ENCODE measurements at regions not wholly inside any gene's neighbourhood (a gene's known extent, or its start where the extent isn't known, plus 50 kb on each side); places are given as distances from the start of the nearest gene placed in this dataset.

GRCh38 chr13:106233134-106233735, 302.2 kb downstream of the EFNB2 start:
- DNase-seq, result no peak

DNA sequence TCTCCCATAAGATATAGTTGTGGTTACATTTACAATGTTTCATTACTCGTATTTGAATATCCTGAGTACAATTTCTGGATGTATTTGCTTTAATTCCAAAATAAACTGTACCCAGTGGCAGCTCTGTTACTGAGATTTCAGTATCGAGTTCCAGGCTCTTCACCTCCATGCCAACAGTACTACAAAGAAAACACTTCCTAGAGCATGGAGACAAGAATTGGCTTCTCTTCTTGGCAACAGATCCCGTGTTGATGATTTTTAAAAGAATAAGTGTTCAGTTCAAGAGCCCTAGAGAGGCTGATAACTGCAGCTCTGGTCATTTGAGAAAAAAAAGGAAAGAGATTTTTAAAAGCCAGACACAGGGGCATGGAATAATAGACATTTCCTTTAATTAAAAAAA, 302.8 kb downstream of the EFNB2 start:
- peak in 2 of 3 experiments; percentile 38 to 62 for DNase-seq

GRCh38 chr13:106230450-106230849, 305.0 kb downstream of the EFNB2 start:
- no peak for DNase-seq

DNA sequence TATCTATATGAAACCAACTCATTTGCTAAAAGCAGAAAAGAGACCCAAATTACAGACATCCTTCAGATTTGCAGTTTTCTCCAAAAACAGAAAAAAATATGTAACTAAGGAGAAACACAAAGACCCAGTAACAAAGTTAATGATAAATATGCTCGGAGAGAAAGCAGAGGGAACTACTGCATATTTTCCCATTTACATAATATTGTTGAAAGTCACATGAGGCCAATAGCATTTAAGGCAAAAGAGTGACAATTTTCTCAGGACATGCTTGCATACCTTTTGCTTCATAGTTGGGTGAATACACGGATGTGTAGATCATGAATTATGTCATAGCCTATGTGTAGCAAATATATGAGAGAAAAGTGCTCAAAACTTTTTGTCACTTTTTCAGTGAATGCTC, 310.3 kb downstream of the EFNB2 start:
- DNase-seq, result no peak

- DNase-seq, result no peak
Observed at GRCh38 chr13:106220211-106220610, 315.3 kb downstream of the EFNB2 start.

- DNase-seq, result no peak
Observed at GRCh38 chr13:106213028-106213757, 322.3 kb downstream of the EFNB2 start.

DNA sequence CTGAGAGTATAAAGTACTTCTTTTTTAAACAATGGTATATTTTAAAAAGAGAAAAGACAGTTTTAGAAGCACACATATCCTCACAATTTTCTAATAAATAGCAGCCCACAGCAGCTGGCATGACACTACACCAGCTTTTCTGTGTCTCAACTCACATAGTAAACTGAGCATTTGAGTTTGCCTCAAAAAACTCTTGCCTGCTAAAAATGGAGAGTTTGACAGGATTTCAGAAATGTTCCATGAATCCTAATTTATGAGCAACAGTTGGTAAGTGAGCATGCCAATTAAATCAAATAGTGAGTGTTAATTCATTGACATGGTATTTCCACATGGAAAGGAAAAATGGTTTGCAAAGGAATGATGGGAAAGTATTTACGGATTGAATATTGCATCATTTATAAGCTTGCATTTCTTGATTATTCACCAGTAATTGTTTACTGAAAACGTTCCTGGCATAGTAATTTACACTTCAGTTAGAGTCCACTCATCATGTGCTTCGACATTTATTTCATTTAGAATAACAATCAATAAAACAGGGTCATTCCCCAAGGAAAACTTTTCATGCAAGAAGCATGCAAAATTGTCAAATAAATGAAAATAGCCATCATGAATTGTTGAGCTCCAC, 323.0 kb downstream of the EFNB2 start:
- DNase-seq, result no peak

DNA sequence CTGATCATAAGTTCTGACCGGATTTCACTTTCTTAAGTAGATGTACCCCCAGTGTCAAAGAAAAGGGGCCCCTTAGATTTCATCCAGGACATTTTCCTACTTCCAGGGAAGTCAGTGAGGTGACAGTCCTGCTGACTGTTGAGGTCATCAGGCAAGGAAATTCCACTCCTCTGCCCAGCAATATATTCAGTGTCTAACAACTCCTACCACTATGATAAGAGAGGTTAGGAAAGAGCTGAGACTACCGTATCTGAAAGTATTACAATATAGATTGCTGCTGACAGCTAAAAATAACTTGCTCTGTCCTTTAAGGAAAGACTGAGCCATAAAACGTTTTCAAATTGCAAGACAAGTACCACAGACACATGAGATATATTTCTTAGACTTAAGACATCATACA, 325.1 kb downstream of the EFNB2 start:
- no peak for DNase-seq

GRCh38 chr13:106205871-106206270, 329.6 kb downstream of the EFNB2 start:
- no peak for DNase-seq

- DNase-seq, result no peak
Observed at GRCh38 chr13:106197496-106197895, 338.0 kb downstream of the EFNB2 start.

DNA sequence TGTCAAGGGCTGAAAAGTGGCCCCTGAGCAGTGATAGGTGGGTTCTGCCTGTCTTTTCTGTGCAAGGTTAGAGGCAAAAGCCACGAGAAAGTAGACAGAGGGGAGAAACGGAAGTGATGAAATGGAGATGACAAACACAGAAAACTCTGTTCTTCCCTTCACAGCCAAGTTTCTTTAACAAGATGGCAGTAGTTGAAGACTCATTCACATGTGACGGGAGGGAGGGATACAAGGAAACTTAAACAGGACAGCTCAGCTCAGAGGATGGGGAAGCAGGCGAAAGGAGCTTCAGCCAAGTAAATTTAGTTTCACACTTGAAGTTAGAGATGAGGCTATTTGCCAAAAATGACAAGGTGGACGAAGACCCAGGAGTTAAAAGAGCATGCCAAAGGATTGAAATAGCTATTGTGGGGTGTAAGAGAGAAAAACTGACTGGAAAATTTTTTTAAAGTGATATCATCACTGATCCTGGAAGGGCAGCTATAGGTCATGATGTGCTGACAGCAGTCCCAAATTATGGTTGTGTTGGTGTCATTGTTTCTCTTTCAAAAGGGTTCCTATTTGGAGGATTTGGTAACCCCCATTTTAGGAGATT, 347.9 kb downstream of the EFNB2 start:
- no peak for DNase-seq

- DNase-seq, result no peak
Observed at GRCh38 chr13:106187101-106187500, 348.4 kb downstream of the EFNB2 start.

GRCh38 chr13:106186366-106187030, 349.0 kb downstream of the EFNB2 start:
- no peak for DNase-seq

DNA sequence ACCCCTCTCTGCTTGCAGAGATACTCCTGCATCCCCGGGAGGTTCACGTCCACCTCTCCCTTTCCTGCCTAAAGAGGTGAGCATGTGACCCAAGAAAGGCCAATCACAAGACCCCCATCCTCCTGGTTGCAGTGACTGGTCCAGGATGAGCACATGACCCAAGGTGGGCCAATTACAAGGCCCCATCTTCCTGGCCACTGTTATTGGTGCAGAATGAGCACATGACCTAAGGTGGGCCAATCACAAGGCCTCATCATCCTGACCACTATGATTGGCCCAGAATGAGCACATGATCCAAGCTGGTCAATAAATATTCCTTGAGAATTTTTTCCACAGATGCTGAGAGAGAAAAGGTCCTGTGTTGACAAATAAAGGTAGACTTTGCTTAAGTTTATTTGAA, 350.7 kb downstream of the EFNB2 start:
- no peak for DNase-seq

GRCh38 chr13:106183410-106184065, 351.9 kb downstream of the EFNB2 start:
- DNase-seq, result no peak

DNA sequence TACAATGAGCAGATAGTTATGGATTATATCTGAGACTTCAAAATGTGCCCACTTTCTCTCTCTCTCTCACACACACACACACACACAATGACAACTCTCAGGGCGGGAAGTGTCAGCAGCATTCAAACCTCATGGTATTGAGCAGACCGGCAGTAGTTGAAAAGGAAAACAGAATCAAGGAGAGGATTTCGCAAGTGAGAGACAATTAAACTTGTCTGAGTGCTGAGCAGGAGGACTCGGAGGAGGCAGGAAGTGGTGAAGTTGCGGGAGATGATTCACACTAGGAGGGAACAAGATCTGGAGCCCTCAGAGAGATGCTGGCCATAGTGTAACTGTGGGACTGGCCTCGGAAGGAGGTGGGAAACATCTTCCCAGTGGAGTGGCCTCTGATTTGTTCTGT, 353.1 kb downstream of the EFNB2 start:
- no peak for DNase-seq

- no peak for DNase-seq
Observed at GRCh38 chr13:106178816-106179215, 356.6 kb downstream of the EFNB2 start.

DNA sequence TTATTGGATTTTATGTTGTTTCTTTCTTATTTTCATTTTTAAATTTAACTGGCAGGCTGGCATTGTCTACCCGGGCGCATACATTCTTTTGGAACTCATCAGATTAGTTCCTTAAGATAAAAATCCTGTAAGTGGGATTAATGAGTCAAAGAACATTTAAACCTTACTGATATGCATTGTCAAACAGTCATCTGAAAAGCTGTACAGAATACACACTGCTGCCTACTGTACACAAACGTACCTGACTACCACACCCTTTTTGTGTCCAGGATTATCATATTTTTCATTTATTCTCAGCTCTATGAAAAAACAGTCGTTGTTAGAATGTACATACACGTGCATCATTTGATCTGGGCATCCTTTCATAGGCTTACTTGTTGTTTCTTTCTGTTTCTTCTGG, 358.3 kb downstream of the EFNB2 start:
- no peak for DNase-seq

DNA sequence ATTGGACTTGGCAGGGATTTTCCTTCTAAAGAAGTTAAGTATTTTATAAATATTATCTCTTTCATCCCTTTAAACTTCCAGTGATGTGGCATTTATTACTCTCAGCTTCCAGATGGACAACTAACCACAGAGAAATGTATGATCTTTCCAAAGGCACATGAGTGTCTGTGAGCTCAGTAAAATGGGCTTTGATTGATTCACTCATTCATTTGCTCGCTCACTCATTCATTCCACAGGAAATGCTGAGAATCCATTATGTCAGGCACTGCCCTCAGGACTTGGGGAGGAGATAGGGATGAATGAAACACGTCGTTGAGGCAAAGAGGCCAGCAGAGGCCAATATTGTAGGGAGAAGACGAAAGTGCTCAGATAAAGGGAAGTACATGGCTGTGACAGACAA, 359.3 kb downstream of the EFNB2 start:
- no peak for DNase-seq

GRCh38 chr13:106173891-106174610, 361.4 kb downstream of the EFNB2 start:
- DNase-seq, result no peak

GRCh38 chr13:106173346-106173745, 362.1 kb downstream of the EFNB2 start:
- DNase-seq, result no peak

All from NCI-H1417 (cell line).